Dedifferentiated amniotic fluid mesenchymal stem cell (primary cell): ENCODE measurements at regions not wholly inside any gene's neighbourhood (a gene's known extent, or its start where the extent isn't known, plus 50 kb on each side); places are given as distances from the start of the nearest gene placed in this dataset.

Source experiments
- DNase-seq: peaks from one replicate; pipeline ENCODE4 v3.0.0-alpha.2; 2016; ENCODE audit errors: extremely low spot score

DNA sequence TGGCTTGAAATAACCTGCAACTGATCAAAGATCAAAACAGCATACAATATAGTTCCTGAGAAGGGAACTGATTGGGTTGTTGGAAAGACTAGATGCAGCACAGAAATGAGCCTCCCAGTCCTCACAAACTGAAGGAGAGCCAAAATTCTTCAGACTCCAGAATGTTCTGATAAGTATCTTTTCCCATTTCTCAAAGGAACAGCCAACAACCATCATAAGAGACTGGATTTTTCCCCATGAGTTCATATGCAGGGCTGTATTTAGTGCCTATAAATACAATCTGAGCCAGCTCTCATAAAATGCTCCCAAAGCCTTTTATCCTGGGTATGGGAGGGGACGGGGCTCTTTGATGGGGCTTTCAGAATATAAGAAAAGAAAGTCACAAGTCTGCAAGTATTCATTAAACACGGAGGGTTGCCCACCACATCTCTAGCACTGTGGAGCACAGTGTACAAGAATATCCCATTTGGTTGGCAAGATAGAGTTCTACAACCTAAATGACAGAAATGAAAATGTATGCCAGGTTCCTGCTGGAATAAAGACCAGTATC, 50.7 kb upstream of the LYVE1 start:
- no peak for DNase-seq

DNA sequence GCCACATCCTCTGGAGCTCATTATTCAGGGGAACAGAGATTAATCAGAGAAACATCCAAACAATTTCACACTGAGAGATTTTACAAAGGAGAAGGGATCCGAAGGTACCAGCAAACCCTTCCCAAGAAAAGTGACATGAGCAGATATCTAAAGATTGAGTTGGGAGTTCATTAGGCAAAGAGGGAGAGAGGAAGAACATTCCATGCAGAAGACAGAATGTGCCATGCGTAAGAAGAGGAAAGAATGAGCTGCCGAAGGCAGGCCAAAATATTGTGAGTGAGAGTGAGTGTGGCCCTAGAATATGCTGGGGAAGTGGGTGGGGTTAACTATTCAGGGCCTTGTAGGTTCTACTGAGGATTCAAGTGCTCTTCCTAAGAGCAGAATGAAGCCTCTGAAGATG, 50.0 kb upstream of the LYVE1 start:
- no peak for DNase-seq
